Fibroblast of lung (primary cell): ENCODE measurements at regions not wholly inside any gene's neighbourhood (a gene's known extent, or its start where the extent isn't known, plus 50 kb on each side); places are given as distances from the start of the nearest gene placed in this dataset.

Experiments
- DNase-seq, 2 donors: peaks; one replicate each; pipeline versions ENCODE4 v3.0.0 to v3.0.0-alpha.2; 2010; ENCODE audit warnings: low read depth in 2 of 2
- H2AFZ ChIP-seq: 2 replicates; pipeline ENCODE4 v1.5.1; 2012; ENCODE audit warnings: low read length, control low read depth, inconsistent platforms
- H3K27ac ChIP-seq: 2 replicates; pipeline ENCODE4 v1.5.1; 2011; ENCODE audit warnings: low read length, control low read depth; ENCODE audit not compliant: insufficient read depth
- H3K27me3 ChIP-seq: 2 replicates; pipeline ENCODE4 v1.5.1; 2011; ENCODE audit warnings: mild to moderate bottlenecking, low read length; ENCODE audit not compliant: control insufficient read depth, insufficient read depth
- H3K36me3 ChIP-seq: 2 replicates; pipeline ENCODE4 v1.5.1; 2011; ENCODE audit warnings: low read length; ENCODE audit not compliant: control insufficient read depth, insufficient read depth
- H3K4me1 ChIP-seq: 2 replicates; pipeline ENCODE4 v1.5.1; 2011; ENCODE audit warnings: low read length; ENCODE audit not compliant: control insufficient read depth, insufficient read depth; ENCODE audit errors: extremely low read depth
- H3K4me2 ChIP-seq: 2 replicates; pipeline ENCODE4 v1.5.1; 2011; ENCODE audit warnings: low read length, control low read depth; ENCODE audit not compliant: insufficient read depth; ENCODE audit errors: extremely low read depth
- H3K4me3 ChIP-seq, 4 experiments: fragments of 200-600 bp in 1 of 4; sonication (generic) in 1 of 4; replicated peaks in 1 of 4; 2 replicates each; pipeline ENCODE4 v1.5.1; 2011 to 2016; ENCODE audit warnings: low read length in 4 of 4, low read depth in 3 of 4, mild to moderate bottlenecking in 3 of 4, control low read depth in 2 of 4, inconsistent platforms in 1 of 4, mixed read lengths in 1 of 4; ENCODE audit not compliant: insufficient read depth in 1 of 4; ENCODE audit errors: control extremely low read depth in 1 of 4
- H3K79me2 ChIP-seq: 2 replicates; pipeline ENCODE4 v1.5.1; 2012; ENCODE audit warnings: mild to moderate bottlenecking, low read length, inconsistent platforms; ENCODE audit not compliant: control insufficient read depth, insufficient read depth
- H3K9ac ChIP-seq: 2 replicates; pipeline ENCODE4 v1.5.1; 2011; ENCODE audit warnings: mild to moderate bottlenecking, low read length, control low read depth; ENCODE audit not compliant: insufficient read depth
- H3K9me3 ChIP-seq: 2 replicates; pipeline ENCODE4 v1.5.1; 2012; ENCODE audit warnings: low read depth, low read length; ENCODE audit not compliant: control insufficient read depth, insufficient read depth
- H4K20me1 ChIP-seq: 2 replicates; pipeline ENCODE4 v1.5.1; 2011; ENCODE audit warnings: low read length; ENCODE audit not compliant: control insufficient read depth, insufficient read depth; ENCODE audit errors: extremely low read depth
- CTCF ChIP-seq, 2 donors: IDR thresholded peaks in 1 of 2; conservative IDR thresholded peaks in 1 of 2; 1 replicate in 1 of 2; 2 replicates in 1 of 2; pipeline ENCODE4 v1.5.1; 2011 to 2012; ENCODE audit warnings: low read length in 2 of 2, control low read depth in 1 of 2, inconsistent platforms in 1 of 2, low read depth in 1 of 2, mild to moderate bottlenecking in 1 of 2
- EZH2 ChIP-seq: IDR thresholded peaks from 2 replicates; pipeline ENCODE4 v1.5.1; 2012; ENCODE audit warnings: low read length, control low read depth, mild to moderate bottlenecking; ENCODE audit errors: missing control alignments

- Histone ChIP-seq H3K9me3 (no peaks in the 10 kb centered on the region), H3K27ac (no peak overlapping the region), H2AFZ (no peak overlapping the region), H3K9ac (no peak overlapping the region), H3K27me3 (no peaks in the 10 kb centered on the region), H4K20me1 (no peaks in the 10 kb centered on the region), H3K4me3 (no peak overlapping the region), H3K36me3 (no peaks in the 10 kb centered on the region), H3K79me2 (no peaks in the 10 kb centered on the region), H3K4me1 (no peaks in the 10 kb centered on the region), H3K4me2 (no peak overlapping the region)
- no peak for DNase-seq
- TF ChIP-seq EZH2, result no peak
- TF ChIP-seq CTCF (conservative IDR thresholded peaks at IDR 0.05 in 1 of 2, IDR thresholded peaks at IDR 0.05 in 1 of 2; ENCODE audit: low read depth in 1 of 2, low read length in 2 of 2), result no peak
Measured at GRCh38 chr11:92168936-92169335, 55.7 kb upstream of the FAT3 start.

- Histone ChIP-seq H3K4me3 (no peak overlapping the region), H3K9ac (no peak overlapping the region), H3K4me1 (no peaks in the 10 kb centered on the region), H2AFZ (no peak overlapping the region), H3K27me3 (no peaks in the 10 kb centered on the region), H3K36me3 (no peaks in the 10 kb centered on the region), H3K9me3 (no peaks in the 10 kb centered on the region), H3K4me2 (no peak overlapping the region), H3K79me2 (no peaks in the 10 kb centered on the region), H3K27ac (no peak overlapping the region), H4K20me1 (no peaks in the 10 kb centered on the region)
- no peak for DNase-seq
- TF ChIP-seq EZH2 (no peak), CTCF (conservative IDR thresholded peaks at IDR 0.05 in 1 of 2, IDR thresholded peaks at IDR 0.05 in 1 of 2; ENCODE audit: low read depth in 1 of 2, low read length in 2 of 2) (no peak)
Measured at GRCh38 chr11:92167571-92167970, 57.0 kb upstream of the FAT3 start.

- no peaks in the 10 kb centered on the region for H3K27me3 ChIP-seq
- TF ChIP-seq CTCF (conservative IDR thresholded peaks at IDR 0.05 in 1 of 2, IDR thresholded peaks at IDR 0.05 in 1 of 2; ENCODE audit: low read depth in 1 of 2, low read length in 2 of 2), result no peak
- no peak for TF ChIP-seq EZH2
- H3K4me2 ChIP-seq, result no peak overlapping the region
- no peak overlapping the region for H3K27ac ChIP-seq
- H2AFZ ChIP-seq, result no peak overlapping the region
- no peak for DNase-seq
- no peak overlapping the region for H3K9ac ChIP-seq
- H3K79me2 ChIP-seq, result no peaks in the 10 kb centered on the region
- H3K9me3 ChIP-seq, result no peaks in the 10 kb centered on the region
- no peaks in the 10 kb centered on the region for H4K20me1 ChIP-seq
- no peaks in the 10 kb centered on the region for H3K36me3 ChIP-seq
- no peak overlapping the region for H3K4me3 ChIP-seq
- no peaks in the 10 kb centered on the region for H3K4me1 ChIP-seq
Measured at GRCh38 chr11:92166335-92166734, 58.3 kb upstream of the FAT3 start.
